DOHH2 (cell line): ENCODE measurements at regions not wholly inside any gene's neighbourhood (a gene's known extent, or its start where the extent isn't known, plus 50 kb on each side); places are given as distances from the start of the nearest gene placed in this dataset.

Experiments
- H3F3A ChIP-seq: fragments of 200-600 bp; sonication (generic), shearing (Covaris generic); 2 replicates; pipeline ENCODE4 v1.6.0; 2016; ENCODE audit warnings: antibody characterized with exemption, mild to moderate bottlenecking; ENCODE audit not compliant: control insufficient read depth, insufficient read depth
- H3K27ac ChIP-seq: fragments of 200-600 bp; sonication (generic); 2 replicates; pipeline ENCODE4 v1.5.1; 2014; ENCODE audit warnings: low read depth, mild to moderate bottlenecking, low read length, moderate library complexity
- H3K27me3 ChIP-seq: fragments of 200-600 bp; sonication (generic); 2 replicates; pipeline ENCODE4 v1.6.1; 2014; ENCODE audit warnings: mild to moderate bottlenecking, low read length, mixed read lengths; ENCODE audit not compliant: control insufficient read depth
- H3K36me3 ChIP-seq: fragments of 200-600 bp; sonication (generic); 2 replicates; pipeline ENCODE4 v1.6.1; 2014; ENCODE audit warnings: mild to moderate bottlenecking, low read length, moderate library complexity, mixed read lengths; ENCODE audit not compliant: control insufficient read depth
- H3K4me1 ChIP-seq: fragments of 200-600 bp; sonication (generic); 2 replicates; pipeline ENCODE4 v1.6.1; 2014; ENCODE audit warnings: mild to moderate bottlenecking, low read length, mixed read lengths; ENCODE audit not compliant: control insufficient read depth
- H3K4me2 ChIP-seq: fragments of 200-600 bp; sonication (generic); 2 replicates; pipeline ENCODE4 v1.6.0; 2014; ENCODE audit warnings: mild to moderate bottlenecking, low read length, moderate library complexity
- H3K4me3 ChIP-seq: fragments of 200-600 bp; sonication (generic); 2 replicates; pipeline ENCODE4 v1.5.1; 2014; ENCODE audit warnings: mild to moderate bottlenecking, low read length, mixed read lengths
- H3K79me2 ChIP-seq: fragments of 200-600 bp; sonication (generic); 2 replicates; pipeline ENCODE4 v1.6.1; 2014; ENCODE audit warnings: mild to moderate bottlenecking, low read length, mixed read lengths; ENCODE audit not compliant: control insufficient read depth
- H3K9me2 ChIP-seq: fragments of 200-600 bp; sonication (generic); replicated peaks from 2 replicates; pipeline ENCODE4 v1.6.1; 2014; ENCODE audit warnings: mild to moderate bottlenecking, low read length, mixed read lengths; ENCODE audit not compliant: control insufficient read depth
- H3K9me3 ChIP-seq: fragments of 200-600 bp; sonication (generic); 2 replicates; pipeline ENCODE4 v1.6.1; 2014; ENCODE audit warnings: antibody characterized with exemption, low read length, mixed read lengths; ENCODE audit not compliant: control insufficient read depth, insufficient read depth
- H4K20me1 ChIP-seq: fragments of 200-600 bp; sonication (generic); 2 replicates; pipeline ENCODE4 v1.6.0; 2014; ENCODE audit warnings: low read depth, mild to moderate bottlenecking, antibody characterized with exemption, low read length, moderate library complexity; ENCODE audit not compliant: control insufficient read depth, insufficient read depth
- EZH2phosphoT487 ChIP-seq: fragments of 200-600 bp; sonication (generic); IDR thresholded peaks from 2 replicates; pipeline ENCODE4 v1.6.1; 2017; ENCODE audit warnings: borderline replicate concordance, mild to moderate bottlenecking, antibody characterized with exemption, low read length, moderate library complexity, mixed read lengths
- TF ChIP-seq, protein P1 (sequence below): fragments of 200-600 bp; sonication (generic); IDR thresholded peaks from one replicate; pipeline ENCODE4 v1.5.1; 2014; ENCODE audit warnings: antibody characterized with exemption, mild to moderate bottlenecking, low read depth, low read length; ENCODE audit not compliant: poor library complexity, severe bottlenecking

GRCh38 chr13:50668691-50669271, 174.7 kb downstream of the DLEU7 start:
- Histone ChIP-seq H3K27me3 (no peaks in the 10 kb centered on the region), H3K36me3 (no peaks in the 10 kb centered on the region), H3K9me2 (no peaks in the 10 kb centered on the region), H3K4me3 (no peak overlapping the region), H3F3A (no peaks in the 10 kb centered on the region), H3K79me2 (no peaks in the 10 kb centered on the region), H4K20me1 (no peaks in the 10 kb centered on the region), H3K9me3 (peaks cover 12% of the 10 kb centered on the region; the same call in 1 of the 2 replicates), H3K27ac (no peak overlapping the region), H3K4me2 (no peak overlapping the region), H3K4me1 (no peaks in the 10 kb centered on the region)
- TF ChIP-seq, protein P1, sequence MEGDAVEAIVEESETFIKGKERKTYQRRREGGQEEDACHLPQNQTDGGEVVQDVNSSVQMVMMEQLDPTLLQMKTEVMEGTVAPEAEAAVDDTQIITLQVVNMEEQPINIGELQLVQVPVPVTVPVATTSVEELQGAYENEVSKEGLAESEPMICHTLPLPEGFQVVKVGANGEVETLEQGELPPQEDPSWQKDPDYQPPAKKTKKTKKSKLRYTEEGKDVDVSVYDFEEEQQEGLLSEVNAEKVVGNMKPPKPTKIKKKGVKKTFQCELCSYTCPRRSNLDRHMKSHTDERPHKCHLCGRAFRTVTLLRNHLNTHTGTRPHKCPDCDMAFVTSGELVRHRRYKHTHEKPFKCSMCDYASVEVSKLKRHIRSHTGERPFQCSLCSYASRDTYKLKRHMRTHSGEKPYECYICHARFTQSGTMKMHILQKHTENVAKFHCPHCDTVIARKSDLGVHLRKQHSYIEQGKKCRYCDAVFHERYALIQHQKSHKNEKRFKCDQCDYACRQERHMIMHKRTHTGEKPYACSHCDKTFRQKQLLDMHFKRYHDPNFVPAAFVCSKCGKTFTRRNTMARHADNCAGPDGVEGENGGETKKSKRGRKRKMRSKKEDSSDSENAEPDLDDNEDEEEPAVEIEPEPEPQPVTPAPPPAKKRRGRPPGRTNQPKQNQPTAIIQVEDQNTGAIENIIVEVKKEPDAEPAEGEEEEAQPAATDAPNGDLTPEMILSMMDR, result no peak
- TF ChIP-seq EZH2phosphoT487, result no peak

- Histone ChIP-seq H3K4me3 (no peak overlapping the region), H3K4me2 (no peak overlapping the region), H3K79me2 (no peaks in the 10 kb centered on the region), H3F3A (no peaks in the 10 kb centered on the region), H3K27me3 (no peaks in the 10 kb centered on the region), H3K27ac (no peak overlapping the region), H3K4me1 (no peaks in the 10 kb centered on the region), H3K36me3 (no peaks in the 10 kb centered on the region), H3K9me3 (peaks cover 12% of the 10 kb centered on the region; the same call in 1 of the 2 replicates), H4K20me1 (no peaks in the 10 kb centered on the region), H3K9me2 (no peaks in the 10 kb centered on the region)
- TF ChIP-seq, protein P1, result no peak
- TF ChIP-seq EZH2phosphoT487, result no peak
Observed at GRCh38 chr13:50670272-50670671, 173.2 kb downstream of the DLEU7 start.

DNA sequence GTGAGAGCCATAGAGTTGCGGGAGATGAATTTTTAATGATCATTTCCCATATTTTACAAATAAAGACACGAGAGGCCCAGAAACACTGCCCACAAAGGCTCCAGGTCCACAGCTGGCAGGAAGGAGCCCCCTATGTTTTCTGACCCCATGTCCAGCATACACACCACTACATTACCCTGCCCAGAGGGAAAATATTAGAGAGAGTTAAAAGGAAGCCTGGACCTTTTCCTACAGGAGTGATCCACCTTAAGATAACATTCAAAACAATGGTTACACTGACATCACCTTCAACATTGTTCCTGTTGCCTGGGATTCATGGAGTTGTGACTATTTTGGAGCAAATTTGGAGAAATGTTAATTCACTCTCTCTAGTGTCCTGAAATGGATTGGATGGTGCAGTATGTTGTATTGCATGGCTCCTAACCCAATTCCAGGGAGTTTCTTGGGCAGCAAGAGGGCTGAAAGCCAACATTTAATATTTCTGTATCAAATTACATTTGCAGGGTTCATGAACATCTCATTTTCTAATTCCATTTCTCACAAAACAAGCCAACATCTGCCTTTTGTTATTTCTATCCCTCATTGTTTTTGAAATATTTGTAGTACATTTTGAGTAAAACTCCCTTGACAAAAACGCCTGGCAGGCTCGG, 172.5 kb downstream of the DLEU7 start:
- no peaks in the 10 kb centered on the region for H3K9me2 ChIP-seq
- no peak overlapping the region for H3K4me2 ChIP-seq
- TF ChIP-seq, protein P1, result no peak
- no peak for TF ChIP-seq EZH2phosphoT487
- no peaks in the 10 kb centered on the region for H3K79me2 ChIP-seq
- H3F3A ChIP-seq, result no peaks in the 10 kb centered on the region
- no peaks in the 10 kb centered on the region for H4K20me1 ChIP-seq
- H3K27me3 ChIP-seq, result no peaks in the 10 kb centered on the region
- H3K27ac ChIP-seq, result no peak overlapping the region
- no peaks in the 10 kb centered on the region for H3K36me3 ChIP-seq
- peaks cover 6% of the 10 kb centered on the region for H3K4me1 ChIP-seq
- H3K4me3 ChIP-seq, result no peak overlapping the region
- H3K9me3 ChIP-seq, result peaks cover 9% of the 10 kb centered on the region; the same call in 1 of the 2 replicates
